OCI-LY7 (cell line): ENCODE measurements at regions not wholly inside any gene's neighbourhood (a gene's known extent, or its start where the extent isn't known, plus 50 kb on each side); places are given as distances from the start of the nearest gene placed in this dataset.
"Not testable (repeated sequence)": the region's sequence is repeated elsewhere in the genome, so short reads cannot be mapped to it uniquely, and the experiment has no call there.

Experiments
- EZH2phosphoT487 ChIP-seq: fragments of 200-600 bp; sonication (generic); IDR thresholded peaks from 2 replicates; pipeline ENCODE4 v1.6.1; 2018; ENCODE audit warnings: low read depth, borderline replicate concordance, mild to moderate bottlenecking, mixed run types, antibody characterized with exemption, low read length, moderate library complexity, mixed read lengths
- TF ChIP-seq, protein P1 (sequence below): fragments of 200-600 bp; sonication (generic); conservative IDR thresholded peaks from 2 replicates; pipeline ENCODE4 v1.5.1; 2014; ENCODE audit warnings: mild to moderate bottlenecking, antibody characterized with exemption, low read length, moderate library complexity, mixed read lengths

DNA sequence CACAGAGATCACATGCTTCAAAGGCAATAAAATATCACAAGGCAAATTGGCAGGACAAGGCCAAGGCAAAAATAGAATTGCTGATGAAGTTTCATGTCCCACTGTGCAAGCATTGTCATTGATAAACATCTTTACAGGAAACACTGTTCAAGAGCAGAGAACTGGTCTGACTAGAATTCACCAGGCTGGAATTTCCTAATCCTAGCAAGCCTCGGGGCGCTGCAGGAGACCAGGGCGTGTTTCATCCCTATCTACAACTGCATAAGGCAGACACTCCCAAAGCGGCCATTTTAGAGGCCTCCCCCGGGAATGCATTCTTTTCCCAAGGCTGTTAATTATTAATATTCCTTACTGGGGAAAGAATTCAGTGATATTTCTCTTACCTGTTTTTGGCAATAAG lies 103.7 kb upstream of the GHR start:
- TF ChIP-seq, protein P1, sequence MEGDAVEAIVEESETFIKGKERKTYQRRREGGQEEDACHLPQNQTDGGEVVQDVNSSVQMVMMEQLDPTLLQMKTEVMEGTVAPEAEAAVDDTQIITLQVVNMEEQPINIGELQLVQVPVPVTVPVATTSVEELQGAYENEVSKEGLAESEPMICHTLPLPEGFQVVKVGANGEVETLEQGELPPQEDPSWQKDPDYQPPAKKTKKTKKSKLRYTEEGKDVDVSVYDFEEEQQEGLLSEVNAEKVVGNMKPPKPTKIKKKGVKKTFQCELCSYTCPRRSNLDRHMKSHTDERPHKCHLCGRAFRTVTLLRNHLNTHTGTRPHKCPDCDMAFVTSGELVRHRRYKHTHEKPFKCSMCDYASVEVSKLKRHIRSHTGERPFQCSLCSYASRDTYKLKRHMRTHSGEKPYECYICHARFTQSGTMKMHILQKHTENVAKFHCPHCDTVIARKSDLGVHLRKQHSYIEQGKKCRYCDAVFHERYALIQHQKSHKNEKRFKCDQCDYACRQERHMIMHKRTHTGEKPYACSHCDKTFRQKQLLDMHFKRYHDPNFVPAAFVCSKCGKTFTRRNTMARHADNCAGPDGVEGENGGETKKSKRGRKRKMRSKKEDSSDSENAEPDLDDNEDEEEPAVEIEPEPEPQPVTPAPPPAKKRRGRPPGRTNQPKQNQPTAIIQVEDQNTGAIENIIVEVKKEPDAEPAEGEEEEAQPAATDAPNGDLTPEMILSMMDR = not testable (repeated sequence)
- TF ChIP-seq EZH2phosphoT487 = not testable (repeated sequence)
